ENCODE measurements at regions not wholly inside any gene's neighbourhood (a gene's known extent, or its start where the extent isn't known, plus 50 kb on each side); places are given as distances from the start of the nearest gene placed in this dataset.

GRCh38 chr5:125576822-125577221, 830.4 kb upstream of the ZNF608 start:
- Histone ChIP-seq H3K9me3 (ENCODE audit: low read length) (peaks cover 9% of the 10 kb centered on the region; the same call in 1 of the 2 replicates), H3K36me3 (ENCODE audit: insufficient read depth, low read length) (no peaks in the 10 kb centered on the region), H3K79me2 (ENCODE audit: low read length) (no peaks in the 10 kb centered on the region), H3K9me2 (replicated peaks; ENCODE audit: insufficient read depth, low read length) (0 out of 2 replicates have a peak, but pooled peaks cover 3% of the 10 kb centered on the region), H3K4me3 (ENCODE audit: low read length) (no peak overlapping the region), H3K27me3 (ENCODE audit: low read length) (no peaks in the 10 kb centered on the region), H2AFZ (ENCODE audit: low read length) (no peak overlapping the region), H3K9ac (ENCODE audit: low read length) (no peak overlapping the region), H4K20me1 (ENCODE audit: insufficient read depth, low read depth, low read length) (no peaks in the 10 kb centered on the region), H3K4me2 (ENCODE audit: low read depth, low read length, poor library complexity, severe bottlenecking) (no peak overlapping the region), H3K4me1 (ENCODE audit: low read length) (no peaks in the 10 kb centered on the region), H3K27ac (ENCODE audit: low read length) (no peak overlapping the region)
- DNase-seq = no peak

- Histone ChIP-seq H3K9me3 (ENCODE audit: low read length) (peaks cover 9% of the 10 kb centered on the region; the same call in 1 of the 2 replicates), H3K4me2 (ENCODE audit: low read depth, low read length, poor library complexity, severe bottlenecking) (no peak overlapping the region), H3K79me2 (ENCODE audit: low read length) (no peaks in the 10 kb centered on the region), H3K27me3 (ENCODE audit: low read length) (no peaks in the 10 kb centered on the region), H4K20me1 (ENCODE audit: insufficient read depth, low read depth, low read length) (no peaks in the 10 kb centered on the region), H3K9ac (ENCODE audit: low read length) (no peak overlapping the region), H2AFZ (ENCODE audit: low read length) (no peak overlapping the region), H3K4me1 (ENCODE audit: low read length) (no peaks in the 10 kb centered on the region), H3K36me3 (ENCODE audit: insufficient read depth, low read length) (no peaks in the 10 kb centered on the region), H3K4me3 (ENCODE audit: low read length) (no peak overlapping the region), H3K9me2 (replicated peaks; ENCODE audit: insufficient read depth, low read length) (0 out of 2 replicates have a peak, but pooled peaks cover 3% of the 10 kb centered on the region), H3K27ac (ENCODE audit: low read length) (no peak overlapping the region)
- DNase-seq = no peak
These were observed 832.1 kb upstream of the ZNF608 start for GRCh38 chr5:125578551-125578950.

GRCh38 chr5:125579182-125579581, 832.7 kb upstream of the ZNF608 start:
- Histone ChIP-seq H3K9ac (ENCODE audit: low read length) (no peak overlapping the region), H3K27ac (ENCODE audit: low read length) (no peak overlapping the region), H2AFZ (ENCODE audit: low read length) (no peak overlapping the region), H3K79me2 (ENCODE audit: low read length) (no peaks in the 10 kb centered on the region), H3K4me1 (ENCODE audit: low read length) (no peaks in the 10 kb centered on the region), H3K4me2 (ENCODE audit: low read depth, low read length, poor library complexity, severe bottlenecking) (no peak overlapping the region), H3K9me2 (replicated peaks; ENCODE audit: insufficient read depth, low read length) (0 out of 2 replicates have a peak, but pooled peaks cover 3% of the 10 kb centered on the region), H3K36me3 (ENCODE audit: insufficient read depth, low read length) (no peaks in the 10 kb centered on the region), H3K4me3 (ENCODE audit: low read length) (no peak overlapping the region), H4K20me1 (ENCODE audit: insufficient read depth, low read depth, low read length) (no peaks in the 10 kb centered on the region), H3K27me3 (ENCODE audit: low read length) (no peaks in the 10 kb centered on the region), H3K9me3 (ENCODE audit: low read length) (peaks cover 9% of the 10 kb centered on the region; the same call in 1 of the 2 replicates)
- no peak for DNase-seq

GRCh38 chr5:125581311-125581710, 834.9 kb upstream of the ZNF608 start:
- no peaks in the 10 kb centered on the region for H4K20me1 ChIP-seq (ENCODE audit: insufficient read depth, low read depth, low read length)
- H3K4me1 ChIP-seq (ENCODE audit: low read length) = no peaks in the 10 kb centered on the region
- DNase-seq = no peak
- peaks cover 9% of the 10 kb centered on the region; the same call in 1 of the 2 replicates for H3K9me3 ChIP-seq (ENCODE audit: low read length)
- 0 out of 2 replicates have a peak, but pooled peaks cover 3% of the 10 kb centered on the region for H3K9me2 ChIP-seq (replicated peaks; ENCODE audit: insufficient read depth, low read length)
- no peak overlapping the region for H3K4me3 ChIP-seq (ENCODE audit: low read length)
- no peaks in the 10 kb centered on the region for H3K79me2 ChIP-seq (ENCODE audit: low read length)
- H2AFZ ChIP-seq (ENCODE audit: low read length) = no peak overlapping the region
- H3K36me3 ChIP-seq (ENCODE audit: insufficient read depth, low read length) = no peaks in the 10 kb centered on the region
- no peak overlapping the region for H3K27ac ChIP-seq (ENCODE audit: low read length)
- no peaks in the 10 kb centered on the region for H3K27me3 ChIP-seq (ENCODE audit: low read length)
- H3K4me2 ChIP-seq (ENCODE audit: low read depth, low read length, poor library complexity, severe bottlenecking) = no peak overlapping the region
- H3K9ac ChIP-seq (ENCODE audit: low read length) = no peak overlapping the region

- H3K9me3 ChIP-seq (ENCODE audit: low read length) = peaks cover 9% of the 10 kb centered on the region; the same call in 1 of the 2 replicates
- H3K36me3 ChIP-seq (ENCODE audit: insufficient read depth, low read length) = no peaks in the 10 kb centered on the region
- H2AFZ ChIP-seq (ENCODE audit: low read length) = no peak overlapping the region
- no peak overlapping the region for H3K4me3 ChIP-seq (ENCODE audit: low read length)
- H4K20me1 ChIP-seq (ENCODE audit: insufficient read depth, low read depth, low read length) = no peaks in the 10 kb centered on the region
- H3K4me1 ChIP-seq (ENCODE audit: low read length) = no peaks in the 10 kb centered on the region
- no peak for DNase-seq
- no peak overlapping the region for H3K27ac ChIP-seq (ENCODE audit: low read length)
- 0 out of 2 replicates have a peak, but pooled peaks cover 3% of the 10 kb centered on the region for H3K9me2 ChIP-seq (replicated peaks; ENCODE audit: insufficient read depth, low read length)
- no peak overlapping the region for H3K4me2 ChIP-seq (ENCODE audit: low read depth, low read length, poor library complexity, severe bottlenecking)
- no peak overlapping the region for H3K9ac ChIP-seq (ENCODE audit: low read length)
- H3K79me2 ChIP-seq (ENCODE audit: low read length) = no peaks in the 10 kb centered on the region
- H3K27me3 ChIP-seq (ENCODE audit: low read length) = no peaks in the 10 kb centered on the region
These were observed 835.9 kb upstream of the ZNF608 start for GRCh38 chr5:125582352-125582751.

GRCh38 chr5:125583321-125584139, 837.1 kb upstream of the ZNF608 start:
- Histone ChIP-seq H3K27ac (ENCODE audit: low read length) (no peak overlapping the region), H3K9ac (ENCODE audit: low read length) (no peak overlapping the region), H3K79me2 (ENCODE audit: low read length) (no peaks in the 10 kb centered on the region), H4K20me1 (ENCODE audit: insufficient read depth, low read depth, low read length) (no peaks in the 10 kb centered on the region), H3K4me2 (ENCODE audit: low read depth, low read length, poor library complexity, severe bottlenecking) (no peak overlapping the region), H3K4me1 (ENCODE audit: low read length) (no peaks in the 10 kb centered on the region), H3K4me3 (ENCODE audit: low read length) (no peak overlapping the region), H3K9me3 (ENCODE audit: low read length) (peaks cover 9% of the 10 kb centered on the region; the same call in 1 of the 2 replicates), H3K9me2 (replicated peaks; ENCODE audit: insufficient read depth, low read length) (no peaks in the 10 kb centered on the region), H3K36me3 (ENCODE audit: insufficient read depth, low read length) (no peaks in the 10 kb centered on the region), H3K27me3 (ENCODE audit: low read length) (no peaks in the 10 kb centered on the region), H2AFZ (ENCODE audit: low read length) (no peak overlapping the region)
- DNase-seq = no peak

- no peak for DNase-seq
- Histone ChIP-seq H3K4me2 (ENCODE audit: low read depth, low read length, poor library complexity, severe bottlenecking) (no peak overlapping the region), H4K20me1 (ENCODE audit: insufficient read depth, low read depth, low read length) (no peaks in the 10 kb centered on the region), H3K27ac (ENCODE audit: low read length) (no peak overlapping the region), H3K36me3 (ENCODE audit: insufficient read depth, low read length) (no peaks in the 10 kb centered on the region), H3K4me3 (ENCODE audit: low read length) (no peak overlapping the region), H3K9me2 (replicated peaks; ENCODE audit: insufficient read depth, low read length) (no peaks in the 10 kb centered on the region), H3K9ac (ENCODE audit: low read length) (no peak overlapping the region), H3K4me1 (ENCODE audit: low read length) (no peaks in the 10 kb centered on the region), H3K79me2 (ENCODE audit: low read length) (no peaks in the 10 kb centered on the region), H3K9me3 (ENCODE audit: low read length) (peaks cover 4% of the 10 kb centered on the region; the same call in 1 of the 2 replicates), H3K27me3 (ENCODE audit: low read length) (no peaks in the 10 kb centered on the region), H2AFZ (ENCODE audit: low read length) (no peak overlapping the region)
These were observed 837.7 kb upstream of the ZNF608 start for GRCh38 chr5:125584140-125584520.

- Histone ChIP-seq H3K4me3 (ENCODE audit: low read length) (no peak overlapping the region), H3K9me3 (ENCODE audit: low read length) (peaks cover 5% of the 10 kb centered on the region; the same call in 1 of the 2 replicates), H3K36me3 (ENCODE audit: insufficient read depth, low read length) (no peaks in the 10 kb centered on the region), H3K9ac (ENCODE audit: low read length) (no peak overlapping the region), H3K79me2 (ENCODE audit: low read length) (no peaks in the 10 kb centered on the region), H3K27me3 (ENCODE audit: low read length) (no peaks in the 10 kb centered on the region), H3K4me1 (ENCODE audit: low read length) (no peaks in the 10 kb centered on the region), H3K27ac (ENCODE audit: low read length) (no peak overlapping the region), H4K20me1 (ENCODE audit: insufficient read depth, low read depth, low read length) (no peaks in the 10 kb centered on the region), H3K9me2 (replicated peaks; ENCODE audit: insufficient read depth, low read length) (no peaks in the 10 kb centered on the region), H3K4me2 (ENCODE audit: low read depth, low read length, poor library complexity, severe bottlenecking) (no peak overlapping the region), H2AFZ (ENCODE audit: low read length) (no peak overlapping the region)
- DNase-seq = no peak
These were observed 835.6 kb upstream of the GRAMD2B start for GRCh38 chr5:125587631-125588030.

Measured in Karpas-422 (cell line).